GM18867 (cell line): ENCODE measurements at regions not wholly inside any gene's neighbourhood (a gene's known extent, or its start where the extent isn't known, plus 50 kb on each side); places are given as distances from the start of the nearest gene placed in this dataset.

Experiments used
- ATAC-seq: cut with Tn5 transposase; IDR thresholded peaks from one replicate; pipeline ENCODE4 v1.9.1; 2021; ENCODE audit warnings: mild to moderate bottlenecking, moderate library complexity; ENCODE audit not compliant: unreplicated experiment

GRCh38 chr3:104582092-104582491 lies 784.6 kb upstream of the ALCAM start:
- no peak for ATAC-seq

- no peak for ATAC-seq
These were observed 782.0 kb upstream of the ALCAM start for GRCh38 chr3:104584682-104585081.

GRCh38 chr3:104586344-104586743 lies 780.4 kb upstream of the ALCAM start:
- no peak for ATAC-seq

DNA sequence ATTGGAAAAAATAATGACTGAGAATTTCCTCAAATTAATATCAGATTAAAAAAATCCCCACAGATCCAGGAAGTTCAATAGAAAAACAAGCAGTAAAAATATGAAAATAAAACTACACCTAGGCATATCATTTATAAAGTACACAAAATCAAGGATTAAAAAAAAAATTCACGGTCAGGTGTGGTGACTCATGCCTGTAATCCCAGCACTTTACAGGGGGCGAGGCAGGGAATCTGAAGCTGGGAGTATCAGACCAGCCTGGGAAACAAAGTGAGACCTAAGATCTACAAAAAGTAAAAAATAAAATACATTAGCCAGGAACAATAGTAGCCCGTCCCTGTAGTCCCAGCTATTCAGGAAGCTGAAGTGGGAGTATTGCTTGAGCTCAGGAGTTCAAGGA lies 778.3 kb upstream of the ALCAM start:
- no peak for ATAC-seq

DNA sequence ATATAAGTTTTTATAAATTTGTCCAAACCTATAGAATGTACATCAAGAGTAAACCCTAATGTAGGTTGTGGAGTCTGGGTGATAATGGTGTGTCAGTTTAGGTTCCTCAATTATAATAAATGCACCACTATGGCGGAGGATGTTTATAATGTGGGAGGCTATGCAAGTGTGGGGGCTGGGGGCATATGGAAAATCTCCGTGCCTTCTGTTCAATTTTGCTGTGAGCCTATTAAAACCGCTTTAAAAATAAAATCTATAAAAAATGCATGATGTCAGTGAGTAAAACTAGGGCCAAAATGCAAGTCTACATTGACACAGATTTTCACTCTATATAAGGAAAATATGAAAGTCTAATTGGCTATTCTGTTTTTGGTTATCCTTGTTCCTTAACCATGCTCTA lies 774.9 kb upstream of the ALCAM start:
- no peak for ATAC-seq

- no peak for ATAC-seq
These were observed 772.2 kb upstream of the ALCAM start for GRCh38 chr3:104594491-104594890.

DNA sequence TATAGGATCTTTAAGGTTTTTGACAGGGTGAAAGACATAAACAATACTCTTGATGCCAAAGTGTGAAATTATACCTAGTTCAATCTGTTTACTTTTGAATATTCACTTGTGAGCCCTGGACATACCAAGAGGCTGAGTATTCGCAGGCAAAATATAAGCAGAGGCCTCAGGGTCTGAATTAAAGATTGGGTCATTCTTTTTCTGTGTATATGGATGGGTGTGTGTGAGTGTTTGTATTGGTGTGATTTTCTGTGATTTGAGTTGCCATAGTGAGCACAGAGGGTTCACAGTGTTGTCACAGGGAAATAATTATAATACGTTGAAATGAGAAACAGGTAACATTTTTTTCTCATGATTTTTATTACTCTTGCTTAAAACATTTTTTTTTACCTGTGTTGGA lies 770.7 kb upstream of the ALCAM start:
- ATAC-seq, result no peak

GRCh38 chr3:104596551-104596950 lies 770.2 kb upstream of the ALCAM start:
- ATAC-seq, result peak; percentile 97

- ATAC-seq, result no peak
These were observed 767.7 kb upstream of the ALCAM start for GRCh38 chr3:104598848-104599511.

- ATAC-seq, result no peak
These were observed 762.2 kb upstream of the ALCAM start for GRCh38 chr3:104604326-104605010.

GRCh38 chr3:104606812-104607211 lies 759.9 kb upstream of the ALCAM start:
- ATAC-seq, result no peak

- ATAC-seq, result no peak
These were observed 755.7 kb upstream of the ALCAM start for GRCh38 chr3:104610730-104611652.

- no peak for ATAC-seq
These were observed 754.5 kb upstream of the ALCAM start for GRCh38 chr3:104612218-104612617.

DNA sequence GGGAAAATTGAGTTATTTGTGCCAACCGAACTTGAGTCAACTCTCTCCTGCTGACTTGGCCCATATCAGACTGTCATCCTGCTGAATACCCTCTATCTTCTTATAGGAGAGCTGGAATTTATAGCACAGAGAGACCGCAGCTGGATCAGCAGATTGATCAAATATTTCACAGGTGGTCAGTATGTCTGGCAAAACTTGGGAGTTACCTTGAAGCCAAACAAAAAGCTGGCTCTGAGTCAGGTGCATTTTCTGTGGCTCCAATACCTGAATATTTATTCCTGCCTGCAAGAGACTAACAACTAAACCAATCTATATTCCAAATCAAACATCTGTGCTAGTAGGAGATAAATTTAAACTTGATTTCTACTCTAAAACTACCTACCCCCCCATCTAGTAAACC lies 752.1 kb upstream of the ALCAM start:
- no peak for ATAC-seq

GRCh38 chr3:104628185-104628789 lies 738.4 kb upstream of the ALCAM start:
- peak; percentile 82 for ATAC-seq

DNA sequence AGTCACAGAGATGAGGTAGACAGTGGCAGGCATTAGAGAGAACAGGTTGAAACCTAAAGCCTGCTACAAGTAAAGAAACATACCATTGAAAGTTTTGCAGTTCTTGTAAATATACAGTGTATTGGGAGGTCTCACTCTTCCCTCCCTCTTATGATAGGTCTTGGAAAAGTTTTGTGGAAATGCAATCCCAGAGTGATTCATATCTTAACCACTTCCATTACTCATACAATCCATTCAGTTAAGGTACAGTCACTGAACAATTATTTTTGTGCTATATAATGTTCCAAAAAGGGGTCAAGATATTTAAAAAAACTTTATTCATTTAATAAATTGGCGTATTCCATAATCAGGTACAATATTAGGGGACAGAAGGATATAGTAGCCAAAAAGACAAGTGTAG lies 737.7 kb upstream of the ALCAM start:
- no peak for ATAC-seq

GRCh38 chr3:104631254-104631653 lies 735.5 kb upstream of the ALCAM start:
- no peak for ATAC-seq

- ATAC-seq, result no peak
These were observed 734.2 kb upstream of the ALCAM start for GRCh38 chr3:104632521-104632920.

DNA sequence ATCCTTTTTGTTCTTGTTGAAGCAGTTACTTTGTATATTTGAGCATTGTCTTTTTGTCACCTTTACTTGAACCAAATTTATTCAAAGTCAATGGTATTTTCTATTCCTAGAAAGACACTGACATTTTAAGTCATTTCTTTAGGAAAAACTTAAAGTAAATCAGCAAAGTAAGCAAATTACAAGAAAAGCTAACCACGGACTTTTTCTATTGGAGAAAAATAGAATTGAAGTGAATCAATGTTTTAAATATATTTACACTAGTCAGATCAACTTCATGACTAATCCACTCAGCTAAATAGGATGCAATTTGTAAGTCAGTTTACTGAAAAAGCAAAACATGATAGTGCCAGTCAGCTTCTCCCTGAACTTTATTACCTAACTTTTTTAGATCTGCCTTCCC lies 733.8 kb upstream of the ALCAM start:
- ATAC-seq, result no peak

- ATAC-seq, result no peak
These were observed 730.7 kb upstream of the ALCAM start for GRCh38 chr3:104635872-104636580.

DNA sequence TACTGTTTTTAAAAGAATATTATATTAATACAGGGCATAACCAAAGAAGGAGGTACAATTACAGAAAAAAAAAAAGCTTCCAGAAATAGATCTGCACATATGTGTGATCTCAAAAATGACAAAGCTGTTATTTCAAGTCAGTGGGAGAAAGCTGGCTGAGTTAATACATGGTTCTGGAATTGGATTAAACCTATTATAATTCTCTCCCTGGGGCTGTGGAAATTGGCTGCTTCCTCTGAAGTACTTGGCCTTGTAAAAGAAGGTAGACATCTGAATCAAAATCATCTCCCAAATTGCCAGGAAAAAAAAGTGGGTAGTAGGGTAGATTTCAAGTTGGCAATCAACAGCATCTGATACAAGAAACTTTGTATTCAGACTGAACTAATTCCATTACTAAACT lies 723.9 kb upstream of the ALCAM start:
- no peak for ATAC-seq
